ENCODE measurements at regions not wholly inside any gene's neighbourhood (a gene's known extent, or its start where the extent isn't known, plus 50 kb on each side); places are given as distances from the start of the nearest gene placed in this dataset.

- DNase-seq (ENCODE audit: low read depth), result no peak
- TF ChIP-seq CTCF (IDR thresholded peaks at IDR 0.05; ENCODE audit: low read depth, low read length, missing control alignments), result no peak
- H3K4me3 ChIP-seq (ENCODE audit: low read depth, low read length), result no peak overlapping the region
These were observed 55.1 kb upstream of the ADRB1 start for GRCh38 chr10:113988535-113988934.

- TF ChIP-seq CTCF (IDR thresholded peaks at IDR 0.05; ENCODE audit: low read depth, low read length, missing control alignments), result no peak
- no peak for DNase-seq (ENCODE audit: low read depth)
These were observed 52.4 kb upstream of the ADRB1 start for GRCh38 chr10:113991091-113991860.

GRCh38 chr10:113992471-113993011 lies 51.1 kb upstream of the ADRB1 start:
- no peak overlapping the region for H3K4me3 ChIP-seq (ENCODE audit: low read depth, low read length)
- no peak for DNase-seq (ENCODE audit: low read depth)
- TF ChIP-seq CTCF (IDR thresholded peaks at IDR 0.05; ENCODE audit: low read depth, low read length, missing control alignments), result no peak

More at GRCh38 chr10:113991091-113991860, 52.4 kb upstream of the ADRB1 start:
- no peak overlapping the region for H3K4me3 ChIP-seq (ENCODE audit: low read depth, low read length)

GRCh38 chr10:113993489-113993991 lies 50.1 kb upstream of the ADRB1 start:
- H3K4me3 ChIP-seq (ENCODE audit: low read depth, low read length), result no peak overlapping the region
- TF ChIP-seq CTCF (IDR thresholded peaks at IDR 0.05; ENCODE audit: low read depth, low read length, missing control alignments), result no peak
- DNase-seq (ENCODE audit: low read depth), result no peak

Measured in GM12864 (cell line).